GM18502 (cell line): ENCODE measurements at regions not wholly inside any gene's neighbourhood (a gene's known extent, or its start where the extent isn't known, plus 50 kb on each side); places are given as distances from the start of the nearest gene placed in this dataset.

ENCODE experiments used
- ATAC-seq: cut with Tn5 transposase; IDR thresholded peaks from one replicate; pipeline ENCODE4 v1.9.1; 2021; ENCODE audit warnings: mild to moderate bottlenecking; ENCODE audit not compliant: unreplicated experiment, poor library complexity

DNA sequence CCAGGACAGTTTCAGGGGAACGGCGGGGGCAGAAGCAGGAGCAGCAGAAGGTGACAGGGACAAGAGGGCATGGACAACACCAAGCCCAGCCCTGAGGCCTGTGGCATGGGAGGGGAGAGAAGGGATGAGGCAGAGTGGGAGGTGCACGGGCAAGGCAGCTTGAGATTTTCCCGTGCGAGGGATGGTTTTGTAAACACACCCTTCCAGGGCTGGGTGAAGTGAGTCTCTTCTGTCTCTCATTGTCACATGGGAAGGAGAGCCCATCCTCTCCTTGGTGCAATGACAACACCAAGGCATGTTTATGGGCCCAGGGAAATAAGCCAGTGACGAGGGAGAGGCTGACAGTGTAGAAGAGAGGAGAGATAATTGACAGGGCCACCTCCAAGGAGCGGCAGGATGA is 69.6 kb upstream of the RIOK3 start:
- no peak for ATAC-seq

DNA sequence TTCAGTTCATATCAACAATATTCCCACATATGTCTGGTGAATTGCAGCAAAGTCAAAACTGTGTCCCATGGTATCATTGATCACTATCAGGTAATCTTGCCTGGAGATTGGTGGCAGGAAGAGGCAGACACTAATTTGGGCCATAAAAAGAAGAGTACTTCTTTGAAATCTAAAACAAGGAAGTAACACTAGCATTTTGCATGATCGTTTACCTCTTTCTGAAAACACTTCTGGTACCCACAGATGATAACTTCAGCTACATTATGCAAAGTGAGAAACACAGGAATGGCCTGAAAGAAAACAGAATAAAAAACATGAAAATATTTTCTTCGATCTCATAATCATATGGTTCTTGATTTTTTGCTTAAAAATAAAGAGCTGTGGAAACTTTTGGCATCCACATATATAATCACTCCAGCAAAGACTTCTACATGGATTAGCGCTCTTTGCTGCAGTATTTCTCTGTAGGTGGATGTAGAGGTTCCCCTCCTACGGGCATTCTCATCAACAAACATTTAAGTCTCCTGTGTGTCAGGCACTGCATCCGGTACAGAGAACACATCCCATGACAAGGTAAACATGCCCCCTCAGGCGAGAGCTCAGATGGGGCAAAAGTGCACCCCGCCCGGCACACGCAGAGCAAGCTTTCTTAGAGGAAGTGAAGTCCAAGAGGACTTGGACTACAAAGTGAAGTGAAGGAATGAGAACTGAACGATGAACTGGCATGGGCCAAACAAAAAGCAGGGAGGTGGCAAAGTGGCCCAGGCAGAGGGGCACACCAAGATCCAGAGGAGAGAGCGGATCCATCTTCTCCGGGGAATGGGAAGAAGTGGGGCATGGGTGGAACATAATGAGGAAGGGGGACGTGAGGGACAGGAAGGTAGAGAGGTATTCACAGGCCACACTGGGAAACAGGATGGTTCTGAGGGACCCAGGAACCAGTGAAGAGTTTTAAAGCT is 68.0 kb upstream of the RIOK3 start:
- ATAC-seq: no peak

DNA sequence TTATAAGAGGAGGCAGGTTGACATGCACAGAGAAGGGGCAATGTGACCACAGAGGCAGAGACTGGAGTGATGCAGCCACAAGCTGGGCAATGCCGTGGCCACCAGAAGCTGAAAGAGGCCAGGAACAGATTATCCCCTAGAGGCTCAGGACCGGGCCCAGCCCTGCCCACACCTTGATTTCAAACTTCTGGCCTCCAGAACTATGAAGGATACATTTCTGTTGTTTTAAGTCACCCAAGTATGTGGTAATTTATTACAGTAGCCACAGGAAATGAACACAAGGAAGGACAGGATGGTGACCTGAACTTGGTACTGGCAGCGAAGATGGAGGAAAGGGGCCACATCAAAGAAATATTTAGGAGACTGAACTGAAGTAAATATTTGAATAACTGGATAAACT is 66.8 kb upstream of the RIOK3 start:
- no peak for ATAC-seq

DNA sequence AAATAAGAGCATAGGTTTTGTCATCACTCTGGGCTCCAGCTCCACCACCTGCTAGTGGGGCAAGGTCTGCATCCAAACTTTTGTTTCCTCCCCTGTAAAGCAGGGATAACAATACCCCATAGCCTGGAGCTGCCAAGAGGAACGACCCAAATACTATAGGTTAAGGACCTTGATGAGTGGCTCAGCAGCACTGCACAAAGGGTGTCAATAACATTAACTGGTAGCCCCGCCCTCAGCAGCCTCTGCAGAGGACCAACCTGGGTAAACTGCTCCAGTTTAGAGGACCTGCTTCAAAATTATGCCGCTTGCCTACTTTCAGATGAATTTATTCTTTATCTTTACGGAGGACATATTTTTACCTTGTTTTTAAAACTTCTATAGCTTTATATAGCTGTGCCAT is 65.8 kb upstream of the RIOK3 start:
- no peak for ATAC-seq

DNA sequence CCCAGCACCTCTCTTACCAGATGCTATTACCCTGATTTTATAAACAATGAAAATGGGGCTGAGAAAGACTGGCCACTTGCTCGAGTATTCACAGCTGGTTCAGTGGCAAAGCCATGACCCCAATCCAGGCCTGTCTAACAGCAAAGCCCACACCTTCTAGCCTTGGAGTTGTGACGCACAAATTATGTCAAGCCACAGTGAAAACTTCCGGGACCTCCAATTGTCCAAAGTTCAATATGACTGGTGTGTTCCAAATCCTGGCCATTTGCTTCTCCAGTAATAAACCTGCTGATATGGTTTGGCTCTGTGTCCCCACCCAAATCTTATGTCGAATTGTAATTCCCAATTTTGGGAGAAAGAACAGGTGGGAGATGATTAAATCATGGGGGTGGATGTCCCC is 64.7 kb upstream of the RIOK3 start:
- no peak for ATAC-seq

DNA sequence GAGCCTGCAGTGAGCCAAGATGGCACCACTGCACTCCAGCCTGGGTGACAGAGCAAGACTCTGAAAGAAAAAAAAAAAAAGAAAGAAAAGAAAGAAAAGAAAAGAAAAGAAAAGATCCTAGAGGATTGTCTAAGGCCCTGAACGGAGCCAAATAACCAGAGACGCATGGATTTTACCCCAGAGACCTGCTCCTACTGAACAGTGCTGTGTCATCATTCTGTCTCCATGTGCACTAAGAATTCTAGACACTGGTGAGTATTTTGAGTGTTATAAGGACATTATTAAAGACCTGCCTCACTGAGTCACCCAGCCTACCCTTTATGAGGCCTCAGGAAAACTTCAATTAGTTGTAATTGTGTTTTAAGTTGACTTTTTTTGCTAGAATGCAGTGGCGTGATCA is 61.9 kb upstream of the RIOK3 start:
- no peak for ATAC-seq

DNA sequence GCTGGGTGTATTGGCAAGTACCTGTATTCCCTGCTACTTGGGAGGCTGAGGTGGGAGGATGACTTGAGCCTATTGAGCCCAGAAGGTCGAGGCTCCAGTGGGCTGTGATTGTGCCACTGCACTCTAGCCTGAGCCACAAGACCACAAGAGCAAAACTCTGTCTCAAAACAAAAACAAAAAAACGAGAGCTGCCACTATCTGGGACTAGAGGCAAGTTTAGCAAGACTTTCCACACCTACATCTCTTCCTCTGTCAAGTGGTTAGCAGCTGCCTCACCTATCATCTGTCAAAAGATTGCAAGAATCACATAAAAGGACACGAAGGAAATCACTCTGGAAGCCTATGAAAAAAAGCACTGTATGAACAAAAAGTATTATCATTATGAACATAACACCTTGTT is 55.2 kb upstream of the RIOK3 start:
- ATAC-seq: no peak

DNA sequence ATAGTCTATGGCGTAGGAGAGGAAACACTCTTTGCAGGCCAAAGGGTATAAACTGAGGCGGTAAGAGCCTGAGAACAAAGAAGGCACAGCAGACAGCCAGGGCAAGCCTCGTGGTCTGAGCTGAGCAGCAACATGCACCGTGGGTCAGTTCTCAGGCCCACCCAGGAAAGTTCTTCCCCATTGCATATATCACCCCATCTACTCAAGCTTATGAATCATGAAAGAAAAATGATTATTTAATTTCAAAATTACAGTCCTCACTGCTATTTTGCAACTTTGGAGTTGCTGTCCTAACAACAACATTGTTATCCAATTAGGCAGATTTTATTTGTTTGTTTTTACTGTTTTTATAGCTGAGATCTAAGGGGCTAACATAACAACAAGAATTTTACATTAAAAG is 54.7 kb upstream of the RIOK3 start:
- no peak for ATAC-seq

DNA sequence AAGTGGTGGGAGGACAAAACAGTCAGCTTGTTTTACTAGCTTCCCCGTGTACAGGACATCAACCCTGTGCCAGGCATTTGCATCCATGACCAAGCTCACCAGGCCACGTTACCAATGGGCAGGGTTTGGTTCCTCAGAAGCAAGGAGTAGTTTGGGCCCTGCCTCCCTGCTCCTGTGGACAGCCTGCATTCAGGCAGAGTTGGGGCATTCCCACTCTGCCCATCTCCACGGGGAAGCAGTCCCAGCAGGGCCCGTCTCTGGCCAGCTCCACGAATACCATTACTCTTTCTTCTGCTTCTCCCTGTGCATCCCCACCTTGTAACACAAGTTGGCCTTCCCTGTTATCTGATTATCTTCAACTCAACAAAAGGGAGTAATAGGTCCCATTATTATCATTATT is 54.0 kb upstream of the RIOK3 start:
- ATAC-seq: no peak

DNA sequence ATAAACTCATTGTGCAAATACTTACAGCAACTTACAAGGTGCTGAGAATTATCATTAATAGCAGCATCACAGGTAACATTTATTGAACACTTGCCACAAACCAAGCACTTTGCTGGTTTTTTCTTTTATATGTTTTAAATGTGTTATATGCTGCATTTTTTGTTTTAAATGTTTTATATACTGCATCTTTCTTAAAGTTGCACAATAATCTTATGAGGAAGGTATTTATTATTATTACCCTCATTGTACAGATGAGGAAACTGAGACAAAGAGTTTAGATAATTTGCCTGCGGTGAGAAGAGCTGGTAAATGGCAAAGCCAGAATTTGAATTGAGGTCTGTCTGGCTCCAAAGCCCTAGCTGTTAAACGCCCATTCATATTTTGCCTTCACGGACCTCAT is 52.2 kb upstream of the RIOK3 start:
- ATAC-seq: no peak

DNA sequence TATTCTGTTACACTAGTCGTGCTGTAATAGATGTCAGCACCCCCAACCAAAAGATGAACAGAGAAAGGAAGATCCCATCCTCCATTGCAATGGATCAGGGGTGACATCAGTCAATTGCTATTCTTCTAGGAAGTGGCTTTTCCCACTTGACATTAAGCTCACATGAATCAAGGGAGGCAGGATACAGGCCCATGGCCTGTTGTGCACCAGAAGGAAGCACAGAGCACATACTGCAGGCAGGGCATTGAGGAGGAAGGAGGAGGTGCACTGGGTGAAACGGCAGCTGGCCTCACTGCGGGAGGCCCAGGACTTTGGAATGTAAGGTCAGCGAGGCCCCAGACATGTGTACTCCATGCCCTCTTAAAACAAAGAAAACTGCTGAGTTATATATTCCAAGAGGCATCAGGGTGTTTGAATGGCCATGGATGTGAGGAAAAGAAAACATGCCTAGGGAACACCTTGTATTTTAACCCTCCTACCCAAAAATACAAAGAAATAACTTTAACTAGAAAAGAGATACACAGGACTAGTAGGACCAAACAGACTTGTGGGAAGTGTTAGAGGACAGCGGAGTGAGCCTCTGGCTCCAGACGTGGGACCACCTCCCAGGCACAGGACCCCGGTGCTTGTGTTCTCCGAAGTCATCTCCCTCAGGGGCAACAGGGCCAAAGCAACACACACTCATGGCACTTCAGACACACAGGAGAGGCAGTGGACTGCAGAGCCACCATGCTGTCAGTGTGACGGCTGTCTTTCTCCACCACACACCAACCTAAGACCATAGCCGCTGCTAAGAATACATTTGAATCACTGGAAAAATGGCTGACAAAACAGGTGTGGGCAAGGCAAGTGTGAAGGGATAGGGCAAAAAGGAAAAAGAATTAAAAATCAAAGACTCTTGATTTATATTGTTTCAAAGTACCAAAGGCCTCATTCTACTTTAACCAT is 51.4 kb upstream of the RIOK3 start:
- no peak for ATAC-seq
